ENCODE measurements at regions not wholly inside any gene's neighbourhood (a gene's known extent, or its start where the extent isn't known, plus 50 kb on each side); places are given as distances from the start of the nearest gene placed in this dataset.

DNA sequence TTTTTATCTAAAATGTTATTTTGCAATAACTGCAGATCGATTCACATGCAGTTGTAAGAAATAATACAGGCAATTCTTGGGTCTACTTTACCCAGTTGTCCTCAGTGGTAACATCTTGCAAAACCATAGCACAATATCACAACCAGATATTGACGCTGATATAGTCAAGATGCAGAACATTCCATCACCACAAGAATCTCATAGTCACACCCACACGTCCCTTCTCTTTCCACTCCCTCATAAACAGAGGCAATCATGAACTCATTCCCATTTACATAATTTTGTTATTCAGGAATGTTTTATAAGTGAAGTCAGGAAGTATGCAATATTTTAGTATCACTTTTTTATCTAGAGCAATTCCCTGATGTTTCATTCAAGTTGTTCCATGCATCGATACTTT lies 797.5 kb upstream of the RAB6C start:
- TF ChIP-seq CTCF (conservative IDR thresholded peaks at IDR 0.05 in 1 of 2, IDR thresholded peaks at IDR 0.05 in 1 of 2; ENCODE audit: low read depth in 1 of 2, low read length in 2 of 2) = no peak
- TF ChIP-seq EZH2 (IDR thresholded peaks at IDR 0.05; ENCODE audit: low read length, missing control alignments) = no peak
